ENCODE measurements at regions not wholly inside any gene's neighbourhood (a gene's known extent, or its start where the extent isn't known, plus 50 kb on each side); places are given as distances from the start of the nearest gene placed in this dataset.

- TF ChIP-seq, protein P1, sequence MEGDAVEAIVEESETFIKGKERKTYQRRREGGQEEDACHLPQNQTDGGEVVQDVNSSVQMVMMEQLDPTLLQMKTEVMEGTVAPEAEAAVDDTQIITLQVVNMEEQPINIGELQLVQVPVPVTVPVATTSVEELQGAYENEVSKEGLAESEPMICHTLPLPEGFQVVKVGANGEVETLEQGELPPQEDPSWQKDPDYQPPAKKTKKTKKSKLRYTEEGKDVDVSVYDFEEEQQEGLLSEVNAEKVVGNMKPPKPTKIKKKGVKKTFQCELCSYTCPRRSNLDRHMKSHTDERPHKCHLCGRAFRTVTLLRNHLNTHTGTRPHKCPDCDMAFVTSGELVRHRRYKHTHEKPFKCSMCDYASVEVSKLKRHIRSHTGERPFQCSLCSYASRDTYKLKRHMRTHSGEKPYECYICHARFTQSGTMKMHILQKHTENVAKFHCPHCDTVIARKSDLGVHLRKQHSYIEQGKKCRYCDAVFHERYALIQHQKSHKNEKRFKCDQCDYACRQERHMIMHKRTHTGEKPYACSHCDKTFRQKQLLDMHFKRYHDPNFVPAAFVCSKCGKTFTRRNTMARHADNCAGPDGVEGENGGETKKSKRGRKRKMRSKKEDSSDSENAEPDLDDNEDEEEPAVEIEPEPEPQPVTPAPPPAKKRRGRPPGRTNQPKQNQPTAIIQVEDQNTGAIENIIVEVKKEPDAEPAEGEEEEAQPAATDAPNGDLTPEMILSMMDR (IDR thresholded peaks at IDR 0.05; ENCODE audit: low read length, missing control alignments) = no peak
- H3K4me3 ChIP-seq (replicated peaks; ENCODE audit: low read depth, low read length) = no peak overlapping the region
- DNase-seq (ENCODE audit: low read depth) = no peak
Observed at GRCh38 chr2:62407401-62407800, 98.6 kb downstream of the TMEM17 start.

- TF ChIP-seq, protein P1 (IDR thresholded peaks at IDR 0.05; ENCODE audit: low read length, missing control alignments) = no peak
- no peak overlapping the region for H3K4me3 ChIP-seq (replicated peaks; ENCODE audit: low read depth, low read length)
- DNase-seq (ENCODE audit: low read depth) = no peak
Observed at GRCh38 chr2:62406573-62407043, 99.4 kb downstream of the TMEM17 start.

DNA sequence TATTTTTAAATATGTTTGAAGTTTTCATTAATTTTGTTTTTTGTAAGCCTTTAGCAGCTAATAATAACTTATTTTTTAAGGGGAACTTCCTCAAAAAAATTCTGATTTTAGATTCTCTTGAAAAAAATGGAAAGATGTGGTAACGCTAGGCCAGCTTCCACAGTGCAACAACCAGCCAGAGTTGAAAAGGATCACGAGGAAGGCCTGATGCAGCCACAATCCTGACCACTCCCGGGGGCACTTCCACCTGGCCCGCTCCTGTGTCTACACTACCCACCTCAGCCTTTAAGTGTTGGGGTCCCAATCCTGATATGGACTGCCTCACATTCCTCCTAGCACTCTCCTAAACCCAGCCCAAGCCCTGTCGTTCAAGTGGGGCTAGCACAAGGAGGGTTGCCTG, 101.1 kb downstream of the TMEM17 start:
- no peak for DNase-seq (ENCODE audit: low read depth)
- TF ChIP-seq, protein P1 (IDR thresholded peaks at IDR 0.05; ENCODE audit: low read length, missing control alignments) = no peak
- H3K4me3 ChIP-seq (replicated peaks; ENCODE audit: low read depth, low read length) = no peak overlapping the region

- DNase-seq (ENCODE audit: low read depth) = no peak
- TF ChIP-seq, protein P1 (IDR thresholded peaks at IDR 0.05; ENCODE audit: low read length, missing control alignments) = no peak
- no peak overlapping the region for H3K4me3 ChIP-seq (replicated peaks; ENCODE audit: low read depth, low read length)
Observed at GRCh38 chr2:62402156-62402555, 103.8 kb downstream of the TMEM17 start.

DNA sequence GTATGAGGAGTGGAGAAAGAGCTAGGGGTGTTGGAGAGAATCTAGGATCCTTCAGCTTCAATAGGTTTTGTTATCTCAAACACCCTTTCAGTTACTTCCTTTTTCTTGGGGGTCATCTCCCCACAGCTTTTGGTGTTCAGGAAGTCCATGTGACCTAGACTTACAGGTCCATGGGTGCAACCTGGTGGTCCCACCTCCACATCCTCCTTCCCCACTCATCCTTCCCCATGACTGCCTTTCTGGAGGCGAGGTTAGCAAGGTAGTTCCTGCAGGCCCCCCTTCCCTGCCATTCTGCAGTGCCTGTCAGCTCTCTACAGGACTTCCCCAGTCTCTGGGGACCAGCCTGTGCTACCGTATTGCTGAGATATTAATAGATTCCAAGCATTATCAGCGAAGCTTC, 107.6 kb downstream of the TMEM17 start:
- DNase-seq (ENCODE audit: low read depth) = no peak
- TF ChIP-seq, protein P1 (IDR thresholded peaks at IDR 0.05; ENCODE audit: low read length, missing control alignments) = no peak
- H3K4me3 ChIP-seq (replicated peaks; ENCODE audit: low read depth, low read length) = no peak overlapping the region

DNA sequence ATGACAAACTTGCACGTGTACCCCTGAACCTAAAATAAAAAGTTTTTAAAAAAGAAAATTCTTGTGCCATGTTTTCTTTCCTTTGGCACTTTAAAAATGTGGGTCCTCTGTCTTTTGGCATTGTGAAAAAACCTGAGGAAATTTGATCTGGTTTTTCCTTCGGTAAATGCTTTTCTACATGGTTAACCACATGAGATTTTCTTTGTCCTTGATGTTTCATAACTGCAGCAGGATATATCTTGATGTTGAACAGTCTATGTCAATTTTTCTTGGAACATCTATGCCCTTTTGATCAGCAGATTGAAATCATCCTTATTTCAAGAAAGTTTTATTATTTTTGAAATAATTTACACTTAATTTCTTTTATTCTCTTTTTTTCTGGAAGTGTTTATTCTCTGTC, 109.1 kb downstream of the TMEM17 start:
- TF ChIP-seq, protein P1 (IDR thresholded peaks at IDR 0.05; ENCODE audit: low read length, missing control alignments) = no peak
- no peak overlapping the region for H3K4me3 ChIP-seq (replicated peaks; ENCODE audit: low read depth, low read length)
- no peak for DNase-seq (ENCODE audit: low read depth)

DNA sequence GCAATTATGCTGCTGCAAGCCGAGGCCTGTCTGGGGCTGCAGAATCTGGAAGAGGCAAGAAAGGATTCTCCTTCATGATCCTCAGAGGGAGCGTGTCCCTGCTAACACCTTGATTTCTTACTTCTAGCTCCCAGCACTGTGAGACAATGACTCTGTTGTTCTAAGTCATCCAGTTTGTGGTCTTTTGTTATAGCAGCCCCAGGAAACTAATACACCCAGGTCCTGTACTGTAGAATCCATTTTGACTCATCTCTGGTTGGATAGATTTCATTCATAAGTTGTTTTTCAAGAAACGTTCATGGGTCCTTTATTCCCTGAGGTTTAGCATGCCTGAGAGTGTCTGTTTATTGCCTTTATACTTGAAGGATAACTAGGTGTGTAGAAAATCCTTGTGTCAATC, 112.7 kb downstream of the TMEM17 start:
- TF ChIP-seq, protein P1 (IDR thresholded peaks at IDR 0.05; ENCODE audit: low read length, missing control alignments) = no peak
- no peak overlapping the region for H3K4me3 ChIP-seq (replicated peaks; ENCODE audit: low read depth, low read length)
- no peak for DNase-seq (ENCODE audit: low read depth)
